HG03064 (cell line): ENCODE measurements at regions not wholly inside any gene's neighbourhood (a gene's known extent, or its start where the extent isn't known, plus 50 kb on each side); places are given as distances from the start of the nearest gene placed in this dataset.

Experiments used
- ATAC-seq: cut with Tn5 transposase; IDR thresholded peaks from one replicate; pipeline ENCODE4 v1.9.1; 2021; ENCODE audit warnings: low read depth; ENCODE audit not compliant: unreplicated experiment

DNA sequence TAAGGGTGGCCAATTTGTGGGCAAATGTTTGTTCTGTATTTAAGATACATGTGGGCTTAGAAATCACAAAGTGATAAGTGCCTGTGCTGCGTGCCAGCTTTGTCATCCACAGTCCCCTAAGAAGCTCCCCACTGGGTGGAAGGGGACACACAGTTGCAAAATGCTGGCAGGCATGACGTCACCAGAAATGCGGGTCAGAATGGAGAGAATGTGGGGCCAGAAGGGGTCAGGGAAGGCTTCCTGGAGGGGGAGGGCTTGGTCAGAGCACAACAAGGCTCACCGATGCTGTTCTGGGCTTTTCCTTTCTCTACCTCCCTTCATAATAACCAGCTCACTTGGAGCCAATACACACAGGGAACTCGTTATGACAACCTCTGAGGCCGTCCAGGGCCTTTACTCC, 207.3 kb downstream of the URI1 start:
- ATAC-seq, result no peak

DNA sequence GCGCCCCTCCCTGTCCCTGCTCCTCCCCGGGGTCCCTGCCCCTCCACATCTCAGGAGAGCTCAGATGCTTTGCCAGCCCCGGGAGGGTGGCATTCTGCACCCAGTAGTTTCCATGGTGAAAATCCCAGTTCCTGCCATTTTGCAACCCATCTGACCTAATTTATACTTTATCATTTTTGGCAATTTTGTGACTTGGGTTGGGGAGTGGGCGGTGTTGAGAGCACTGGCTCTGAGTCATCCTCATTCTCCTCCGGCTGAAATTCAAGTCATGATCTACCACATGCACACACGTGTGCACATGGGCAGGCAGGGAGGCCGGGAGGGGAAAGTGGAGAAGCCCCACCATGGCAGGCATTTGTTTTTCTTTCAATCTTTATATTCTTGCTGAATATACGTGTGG, 208.6 kb downstream of the URI1 start:
- no peak for ATAC-seq

DNA sequence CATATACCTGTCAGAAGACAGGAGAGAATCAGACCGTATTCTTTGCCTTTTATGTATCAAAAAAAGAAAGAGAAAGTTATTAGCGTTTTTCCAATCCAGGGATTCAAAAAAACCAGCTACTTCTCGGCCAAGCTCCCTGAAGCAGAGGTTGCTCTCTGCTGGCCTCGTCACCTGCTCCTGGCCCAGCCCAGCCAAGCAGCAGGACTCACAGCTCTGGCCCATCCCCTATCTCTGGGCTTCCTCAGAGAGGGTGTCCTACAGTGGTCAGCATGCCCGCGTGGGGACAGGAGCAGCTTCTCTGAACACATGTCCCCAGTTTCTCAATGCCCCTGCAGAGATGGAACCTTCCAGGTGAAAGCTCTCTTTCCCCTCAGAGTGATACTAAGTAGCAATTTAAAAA, 209.0 kb downstream of the URI1 start:
- ATAC-seq, result no peak

DNA sequence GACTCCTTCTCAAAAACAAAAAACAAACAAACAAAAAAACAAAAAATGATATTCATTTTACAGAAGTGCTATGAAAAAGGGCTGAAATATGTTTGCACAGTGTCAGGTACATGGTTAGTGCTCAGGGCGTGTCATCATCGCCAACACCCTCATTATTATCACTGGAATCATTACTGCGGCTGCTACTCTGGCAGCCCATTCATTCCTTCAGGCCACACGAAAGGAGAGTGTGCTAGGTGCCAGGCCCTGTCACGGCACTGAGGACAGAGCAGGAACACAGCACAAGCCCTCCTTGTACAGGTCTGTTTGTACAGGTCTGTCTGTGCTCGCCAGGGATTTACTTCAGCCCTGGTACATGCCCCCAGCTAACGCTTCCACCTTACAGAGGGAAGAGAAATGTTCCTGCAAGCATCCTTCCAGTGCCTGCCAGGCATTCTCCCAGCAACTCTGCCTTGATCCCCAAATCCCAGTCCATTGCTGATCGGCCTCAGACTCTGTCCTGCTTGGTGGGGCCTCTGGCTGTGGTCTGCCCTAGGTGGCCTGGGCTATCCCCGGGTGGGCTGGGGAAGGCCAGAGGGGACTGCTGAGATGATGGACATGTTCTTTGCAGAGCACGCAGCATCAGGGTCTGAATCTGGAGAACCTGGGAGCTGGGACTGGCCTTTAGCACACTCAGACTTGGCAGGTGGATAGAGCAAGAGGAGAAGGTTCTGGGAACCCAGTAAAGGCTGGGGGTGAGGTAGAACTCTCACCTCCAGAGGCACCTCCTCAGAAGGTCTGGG, 210.7 kb downstream of the URI1 start:
- no peak for ATAC-seq

DNA sequence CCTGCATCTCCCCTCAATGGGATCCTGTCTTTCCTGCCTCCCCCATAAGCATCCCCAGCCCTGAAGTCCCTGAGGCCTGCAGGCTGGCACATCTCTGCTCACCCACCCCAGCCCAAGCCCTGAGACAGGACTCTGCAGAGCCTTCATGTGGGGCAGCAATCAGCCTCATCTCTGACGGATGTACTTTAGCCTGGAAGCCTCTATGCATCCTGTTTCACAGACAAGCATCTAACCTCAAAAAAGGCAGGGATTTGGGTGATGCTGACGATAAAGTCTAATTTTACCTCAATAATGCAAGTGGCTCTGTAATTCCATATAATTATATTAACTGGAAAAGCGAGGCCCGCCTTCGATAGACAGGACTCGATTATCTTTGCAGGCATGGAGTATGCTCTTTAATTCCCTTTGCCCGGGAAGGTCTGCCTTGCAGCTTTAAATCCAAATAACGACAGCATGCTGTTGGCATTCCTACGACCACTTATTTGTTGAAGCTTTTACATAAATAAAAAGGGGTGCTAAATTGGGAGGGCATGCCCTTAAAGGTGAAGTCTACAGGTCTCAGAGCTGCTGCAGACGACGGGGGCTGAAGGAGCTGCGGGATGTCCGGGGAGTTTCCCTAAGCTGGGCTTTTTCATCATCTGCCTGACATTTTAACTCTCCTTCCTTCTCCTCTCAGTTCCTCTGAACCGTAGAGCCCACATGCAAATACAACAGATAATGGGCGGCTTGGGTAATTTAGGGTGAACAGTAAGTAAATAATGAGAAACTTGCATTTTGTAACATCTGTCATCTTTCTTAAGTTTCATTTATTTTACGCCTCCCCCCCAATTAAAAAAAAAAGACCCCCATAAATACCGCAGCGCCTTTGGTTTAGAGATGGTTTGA, 211.5 kb downstream of the URI1 start:
- no peak for ATAC-seq

DNA sequence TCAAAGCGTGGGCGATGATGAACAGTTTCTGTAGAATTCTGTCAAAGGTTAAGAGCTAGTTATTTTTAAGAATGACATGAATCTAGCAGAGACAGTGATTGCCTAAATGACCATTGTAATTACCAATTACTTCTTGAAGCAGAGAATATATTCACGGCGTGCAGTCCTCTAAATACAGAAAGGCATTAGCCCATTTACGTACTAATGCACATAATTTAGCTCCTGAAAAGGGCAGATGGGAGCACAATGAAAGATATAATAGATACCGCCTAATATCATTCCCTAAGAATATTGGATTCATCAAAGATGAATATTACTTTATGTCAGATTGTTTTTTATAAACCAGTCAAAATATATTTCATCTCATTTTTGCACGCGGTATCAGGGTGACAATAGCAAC, 212.4 kb downstream of the URI1 start:
- no peak for ATAC-seq

DNA sequence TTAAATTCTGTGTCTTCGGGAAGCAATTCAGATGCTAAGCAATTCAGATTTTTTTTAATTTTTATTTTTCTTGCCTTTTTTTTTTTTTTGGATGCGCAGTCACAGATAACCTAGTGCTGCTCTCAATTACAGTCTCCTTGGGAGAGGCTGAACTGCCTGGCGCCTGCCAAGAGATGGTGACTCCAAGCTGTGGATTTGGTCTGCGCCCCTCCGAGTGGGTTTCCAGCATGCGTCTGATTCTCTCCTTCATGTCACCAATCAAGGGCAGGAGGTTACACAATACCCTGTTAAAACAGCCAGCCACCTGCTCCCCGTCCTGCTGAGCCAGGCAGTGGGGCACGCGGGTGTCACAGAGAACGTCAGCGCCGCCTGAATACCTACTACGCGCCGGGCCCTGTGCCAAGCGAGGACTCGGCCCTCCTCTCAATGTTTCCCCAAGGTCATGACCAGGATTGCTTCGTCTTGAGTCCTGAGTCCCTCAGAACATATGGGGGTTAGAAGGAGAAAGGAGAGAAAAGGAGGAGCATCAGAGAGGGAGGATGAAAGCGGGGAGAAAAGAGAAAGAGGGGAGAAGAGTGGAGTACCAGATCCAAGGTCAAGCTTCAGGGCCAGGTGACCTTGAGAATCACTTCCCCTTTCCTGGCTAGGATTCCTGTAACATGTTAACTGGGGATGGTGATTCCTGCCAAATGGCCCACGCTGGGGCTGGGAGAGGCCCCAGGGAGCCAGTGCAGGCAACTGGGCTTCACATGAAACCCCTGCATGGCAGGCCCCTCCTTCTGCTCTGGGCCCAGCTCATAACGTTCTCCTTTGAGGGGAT, 213.6 kb downstream of the URI1 start:
- ATAC-seq, result no peak

DNA sequence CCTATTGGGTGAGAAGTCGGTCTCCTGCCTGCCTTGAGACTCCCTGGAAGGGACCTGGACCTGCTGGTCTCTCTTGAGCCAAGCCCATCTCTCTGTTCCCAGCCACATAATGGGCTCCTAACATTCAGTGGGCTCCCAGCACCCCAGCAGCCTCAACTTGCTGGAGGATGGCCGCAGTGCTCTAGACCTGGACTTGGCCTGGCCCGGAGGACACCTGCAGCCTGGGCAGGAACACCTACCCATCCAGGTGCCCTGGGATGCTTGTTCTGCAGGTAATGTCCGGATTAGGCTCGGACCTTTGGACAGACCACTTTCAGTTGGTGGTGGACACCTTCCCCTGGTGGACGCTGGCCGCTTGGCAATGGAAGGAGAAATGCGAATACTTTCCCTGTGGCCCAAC, 214.6 kb downstream of the URI1 start:
- ATAC-seq, result no peak

DNA sequence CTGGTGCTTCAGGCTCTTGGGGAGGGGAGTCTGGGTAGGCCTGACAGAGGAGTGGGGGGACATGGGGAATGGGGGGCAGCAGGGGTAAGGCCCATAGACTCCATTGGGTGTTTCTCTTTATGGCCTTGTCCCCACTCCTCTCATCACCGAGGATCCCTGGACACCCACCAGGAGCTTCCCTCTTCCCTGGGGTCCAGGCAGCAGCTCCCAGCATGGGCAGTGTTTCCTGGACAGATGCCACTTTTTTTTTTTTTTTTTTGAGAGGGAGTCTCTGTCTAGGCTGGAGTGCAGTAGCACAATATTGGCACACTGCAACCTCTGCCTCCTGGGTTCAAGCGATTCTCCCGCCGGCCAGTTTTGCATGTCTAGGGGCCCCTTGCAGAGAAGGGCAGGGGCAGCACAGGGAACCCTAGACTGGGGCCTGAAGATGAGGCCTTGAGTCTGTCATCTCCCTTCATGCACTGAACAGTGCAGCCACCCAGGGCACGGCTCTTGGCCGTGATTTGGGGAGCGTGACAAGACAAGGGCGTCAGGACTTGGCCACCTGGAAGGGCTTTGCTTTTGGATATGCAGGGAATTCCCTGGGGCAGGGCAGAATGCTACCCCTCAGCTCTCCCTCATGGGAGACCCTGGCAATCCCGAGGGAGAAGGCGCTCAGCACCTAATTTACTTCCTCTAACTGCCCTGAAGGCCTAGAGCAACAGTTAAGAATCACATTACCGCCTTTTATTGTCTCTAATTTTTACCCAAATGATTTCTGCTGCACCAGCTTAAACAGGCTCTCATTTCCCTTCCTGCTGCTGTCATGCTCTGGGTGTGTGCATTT, 213.9 kb upstream of the ZNF536 start:
- ATAC-seq, result no peak

DNA sequence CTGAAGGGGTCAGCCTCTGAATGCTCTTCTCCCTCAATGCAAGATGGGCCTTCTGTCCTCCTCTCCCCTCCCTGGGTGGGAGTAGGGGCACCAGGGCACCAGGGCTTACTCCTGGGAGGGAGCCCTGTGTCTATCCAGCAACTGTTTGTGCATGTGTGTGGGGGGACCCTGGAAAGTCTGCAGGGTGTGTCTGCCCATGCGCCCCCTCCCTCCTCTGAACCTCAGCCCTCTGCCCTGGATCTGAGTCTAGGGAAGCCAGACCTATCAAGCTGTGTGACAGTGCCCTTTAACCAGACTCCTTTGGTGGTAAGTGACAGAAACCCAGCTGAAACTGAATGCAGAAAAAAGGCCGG, 213.3 kb upstream of the ZNF536 start:
- no peak for ATAC-seq

DNA sequence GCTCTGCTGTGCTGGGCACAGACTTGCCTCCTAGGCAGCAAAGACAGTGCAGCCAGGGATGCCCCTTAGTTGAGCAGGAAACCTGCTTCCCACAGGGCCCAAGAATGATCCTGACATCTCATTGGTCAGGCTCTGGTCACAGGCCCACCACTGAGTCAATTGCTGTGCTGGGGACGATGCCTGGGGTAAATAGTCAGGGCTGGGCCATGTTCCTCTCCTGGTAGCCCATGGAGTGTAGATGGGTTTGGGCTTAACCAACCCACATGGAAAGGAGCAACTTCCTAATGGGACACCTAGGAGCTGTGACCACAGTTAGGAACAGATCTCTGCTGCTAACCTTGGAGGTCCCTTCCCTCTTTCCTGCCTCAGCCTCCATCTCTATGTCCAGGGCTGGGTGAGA, 212.5 kb upstream of the ZNF536 start:
- no peak for ATAC-seq

DNA sequence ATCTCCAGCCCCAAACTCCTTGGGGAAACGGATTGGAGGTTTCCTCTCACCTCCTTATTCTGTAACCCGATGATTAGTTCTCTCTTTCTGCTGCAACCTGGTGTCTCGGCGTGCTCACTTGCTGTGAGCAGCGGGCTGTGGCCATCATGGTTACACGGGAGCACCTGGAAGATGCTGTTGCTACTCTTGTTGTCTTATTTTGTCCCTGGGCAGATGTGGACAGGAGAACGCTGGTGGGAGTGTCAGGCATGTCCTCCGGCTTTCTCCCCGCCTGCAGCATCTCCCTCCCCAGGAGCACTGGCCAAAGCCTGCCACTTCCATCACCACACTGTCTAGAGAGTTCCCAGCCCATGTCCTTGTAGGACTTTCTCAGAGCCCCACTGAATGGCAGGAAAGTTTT, 211.8 kb upstream of the ZNF536 start:
- no peak for ATAC-seq

DNA sequence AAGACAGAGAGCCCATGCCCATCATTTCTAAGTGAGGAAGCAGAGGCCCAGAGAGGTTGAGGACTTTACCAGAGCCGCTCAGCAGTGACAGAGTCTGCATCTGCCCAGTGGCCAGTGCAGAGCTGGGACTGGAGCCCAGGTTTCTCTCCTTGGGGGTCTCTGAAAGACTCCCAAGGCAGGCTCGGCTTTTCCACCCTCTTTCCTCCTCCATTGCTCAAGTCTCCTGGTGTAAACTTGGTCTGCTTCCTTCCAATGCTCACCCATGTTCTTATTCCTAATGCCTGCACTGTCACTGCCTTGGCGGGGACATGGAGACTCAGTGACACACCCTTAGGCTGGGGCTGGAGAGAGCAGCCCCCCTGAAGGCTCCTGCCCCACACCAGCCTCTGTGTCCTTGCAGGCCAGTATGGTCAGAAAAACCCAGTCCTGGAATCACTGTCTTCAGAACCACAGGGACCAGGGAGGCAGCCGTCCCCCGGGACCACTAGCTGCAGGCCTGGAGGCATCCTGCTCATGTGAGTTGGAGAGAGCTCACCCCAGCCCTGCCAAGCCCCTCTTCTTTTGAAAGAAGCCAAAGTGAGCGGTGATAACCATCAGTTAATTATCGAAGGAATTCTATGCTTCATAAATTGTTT, 211.0 kb upstream of the ZNF536 start:
- ATAC-seq, result no peak

DNA sequence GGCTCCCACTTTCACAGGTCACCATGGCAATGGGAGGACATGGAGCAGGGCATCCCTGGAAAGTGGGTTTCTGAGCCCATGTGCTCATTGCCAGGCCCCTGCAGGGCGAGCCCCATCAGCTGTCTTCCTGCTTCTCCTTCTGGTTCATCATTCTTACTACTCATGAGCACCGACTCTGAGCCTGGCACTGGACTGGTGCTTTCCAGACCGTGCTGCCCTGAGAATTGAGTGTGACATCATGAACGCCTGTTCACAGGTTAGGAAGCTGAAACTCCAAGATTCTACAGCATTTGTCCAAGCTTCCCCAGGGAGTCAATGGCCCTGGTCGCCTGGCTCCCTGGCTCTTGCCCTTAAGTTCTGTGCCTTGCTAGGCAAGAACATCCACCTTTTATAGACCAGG, 210.4 kb upstream of the ZNF536 start:
- ATAC-seq, result no peak

DNA sequence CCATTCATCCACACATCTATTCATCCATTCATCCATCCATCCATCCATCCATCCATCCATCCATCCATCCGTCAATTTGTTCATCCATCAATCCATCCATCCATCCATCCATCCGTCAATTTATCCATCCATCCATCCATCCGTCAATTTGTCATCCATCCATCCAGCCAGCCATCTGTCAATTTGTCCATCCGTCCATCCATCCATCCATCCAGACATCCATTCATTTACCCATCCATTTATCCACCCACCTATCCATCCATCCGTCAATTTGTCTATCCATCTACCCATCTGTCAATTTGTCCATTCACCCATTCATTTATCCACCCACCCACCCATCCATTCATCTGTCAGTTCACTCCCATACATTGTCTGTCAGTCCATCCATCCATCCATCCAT, 209.5 kb upstream of the ZNF536 start:
- no peak for ATAC-seq

DNA sequence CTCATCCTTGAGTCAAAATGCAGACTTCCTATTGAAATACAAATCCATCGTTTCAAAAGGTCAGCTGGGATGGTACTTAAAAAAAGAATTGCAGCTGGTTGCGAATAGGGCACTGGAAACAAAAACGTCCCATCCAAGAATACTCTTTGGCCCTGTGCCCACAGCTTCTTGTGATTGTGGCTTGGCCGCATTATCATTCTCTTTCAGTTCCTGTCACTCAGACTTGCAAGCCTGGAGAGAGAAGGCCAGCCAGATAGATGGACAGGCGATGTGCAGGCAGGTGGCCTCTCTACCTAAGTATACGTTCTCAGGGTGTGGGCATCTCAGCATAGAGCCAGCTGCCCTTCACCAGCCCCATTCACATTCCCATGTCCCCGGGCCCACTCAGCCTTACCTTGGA, 208.5 kb upstream of the ZNF536 start:
- no peak for ATAC-seq

DNA sequence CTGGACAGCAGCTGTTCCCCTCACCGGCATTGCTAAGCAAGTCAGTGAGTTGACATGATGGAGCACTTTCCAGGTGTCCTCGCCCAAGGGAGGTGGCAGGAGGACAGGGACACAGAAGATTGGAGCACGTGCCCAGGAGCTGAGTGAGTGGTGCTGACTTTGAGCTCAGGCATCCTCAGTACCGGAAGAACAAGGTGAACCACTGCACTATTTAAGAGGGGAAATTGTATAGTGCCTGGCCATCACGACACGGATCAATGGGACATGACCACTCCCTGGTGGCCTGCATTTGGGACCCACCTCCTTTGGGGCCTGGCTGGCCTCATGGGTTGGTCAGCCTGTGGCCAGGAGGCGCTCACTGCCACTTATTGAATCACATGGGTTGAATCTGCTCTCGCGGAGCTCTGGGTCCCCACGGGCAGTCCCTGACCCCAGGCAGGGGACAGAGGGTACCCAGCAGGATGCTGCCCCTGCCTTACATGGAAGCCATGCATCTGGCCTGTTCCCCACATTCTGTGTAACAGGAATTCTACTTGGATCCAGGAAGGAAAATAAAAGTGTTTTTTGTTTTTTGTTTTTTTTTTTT, 206.9 kb upstream of the ZNF536 start:
- ATAC-seq, result no peak

DNA sequence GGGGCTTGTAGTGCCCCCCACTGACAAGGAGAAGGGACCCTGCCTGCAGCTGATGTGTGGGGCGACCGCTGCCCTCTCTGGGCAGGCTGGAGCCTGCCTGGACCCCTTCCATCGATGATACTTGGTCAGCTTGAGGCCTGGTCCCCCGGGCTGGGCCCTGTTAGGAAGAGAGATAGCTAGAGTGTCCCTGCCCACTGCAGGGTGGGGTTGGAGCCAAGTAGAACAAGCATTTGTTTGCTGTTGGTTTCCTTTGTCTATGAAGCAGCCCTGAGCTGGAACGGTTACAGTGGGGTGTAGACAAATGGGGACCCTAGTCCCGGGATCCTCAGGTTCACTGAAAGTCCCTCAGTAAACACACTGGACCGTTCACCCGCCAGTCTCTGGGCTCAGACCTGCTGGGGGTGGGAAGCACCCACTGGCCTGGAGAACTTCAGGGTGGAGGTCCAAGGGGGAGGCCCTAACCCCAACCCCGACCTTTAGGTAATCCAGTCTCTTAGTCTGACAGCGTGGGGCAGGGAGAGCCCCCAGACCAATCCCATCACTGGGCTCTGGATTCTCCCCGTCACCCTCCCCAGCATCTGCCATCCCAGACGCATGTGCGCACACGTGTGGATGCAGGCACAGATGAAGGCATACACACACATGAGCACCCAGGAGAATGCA, 204.8 kb upstream of the ZNF536 start:
- no peak for ATAC-seq
